Endothelial cell of umbilical vein (primary cell): ENCODE measurements at regions not wholly inside any gene's neighbourhood (a gene's known extent, or its start where the extent isn't known, plus 50 kb on each side); places are given as distances from the start of the nearest gene placed in this dataset.

Experiments used
- BruUV-seq: library from RNA; stranded (reverse); fragments of 400-500 nt; replicated peaks from 2 replicates; lab custom pipeline; 2021; lab: Mats Ljungman, UMichigan
- CTCF ChIA-PET: fragments of 300-600, 350-600 bp; sonication (Branson Sonifier 250); formaldehyde crosslinking; loops from one replicate; lab custom pipeline; 2021; ENCODE audit warnings: antibody characterized with exemption, inconsistent platforms; lab: Charles Lee
- POLR2A ChIA-PET: fragments of 300-600, 350-600 bp; sonication (Branson Sonifier 250); formaldehyde crosslinking; loops from one replicate; lab custom pipeline; 2021; ENCODE audit warnings: antibody characterized with exemption, inconsistent platforms; lab: Charles Lee
- DNase-seq: peaks from one replicate; pipeline ENCODE4 v3.0.0-alpha.2; 2011; ENCODE audit warnings: low read depth, low spot score
- FAIRE-seq: peaks from 2 replicates; lab custom pipeline; 2011; peaks lifted over from hg19 to GRCh38; lab: Jason Lieb, UNC
- H2AFZ ChIP-seq: 2 replicates; pipeline ENCODE4 v1.6.0; 2012; ENCODE audit warnings: low read depth, low read length, control low read depth, inconsistent platforms
- H3K27ac ChIP-seq: 2 replicates; pipeline ENCODE4 v1.5.1; 2011; ENCODE audit warnings: low read depth, mild to moderate bottlenecking, control low read depth, low read length, moderate library complexity; ENCODE audit not compliant: insufficient read depth
- H3K27me3 ChIP-seq, 2 experiments: 2 replicates each; pipeline versions ENCODE4 v1.6.0 to v1.6.1; 2011; ENCODE audit warnings: low read length in 2 of 2, mixed read lengths in 1 of 2; ENCODE audit not compliant: control insufficient read depth in 2 of 2, insufficient read depth in 2 of 2
- H3K36me3 ChIP-seq, 2 experiments: 2 replicates in 1 of 2; 3 replicates in 1 of 2; pipeline ENCODE4 v1.5.1; 2011; ENCODE audit warnings: low read length in 2 of 2, mild to moderate bottlenecking in 1 of 2, moderate library complexity in 1 of 2; ENCODE audit not compliant: control insufficient read depth in 2 of 2, insufficient read depth in 2 of 2; ENCODE audit errors: extremely low read depth in 1 of 2
- H3K4me1 ChIP-seq: 3 replicates; pipeline ENCODE4 v1.5.1; 2011; ENCODE audit warnings: mild to moderate bottlenecking, low read length; ENCODE audit not compliant: control insufficient read depth, insufficient read depth; ENCODE audit errors: extremely low read depth
- H3K4me2 ChIP-seq: 2 replicates; pipeline ENCODE4 v1.6.1; 2011; ENCODE audit warnings: low read length, control low read depth, mixed read lengths; ENCODE audit not compliant: insufficient read depth
- H3K4me3 ChIP-seq, 3 experiments: fragments of 200-600 bp in 1 of 3; sonication (generic), shearing (Covaris generic) in 1 of 3; replicated peaks in 1 of 3; 2 replicates each; pipeline ENCODE4 v1.5.1; 2011 to 2016; ENCODE audit warnings: control low read depth in 3 of 3, low read length in 3 of 3, mild to moderate bottlenecking in 2 of 3, inconsistent platforms in 1 of 3, low read depth in 1 of 3, moderate library complexity in 1 of 3; ENCODE audit not compliant: insufficient read depth in 1 of 3
- H3K79me2 ChIP-seq: 2 replicates; pipeline ENCODE4 v1.6.0; 2012; ENCODE audit warnings: low read length, inconsistent platforms; ENCODE audit not compliant: control insufficient read depth, insufficient read depth
- H3K9ac ChIP-seq: replicated peaks from 2 replicates; pipeline ENCODE3; 2011; ENCODE audit warnings: low read length, control low read depth; ENCODE audit not compliant: insufficient read depth; ENCODE audit errors: extremely low read depth
- H3K9me1 ChIP-seq: replicated peaks from 3 replicates; pipeline ENCODE4 v1.6.0; 2011; ENCODE audit warnings: mild to moderate bottlenecking, low read length; ENCODE audit not compliant: control insufficient read depth, insufficient read depth; ENCODE audit errors: extremely low read depth
- H3K9me3 ChIP-seq: replicated peaks from 2 replicates; pipeline ENCODE4 v1.5.1; 2012; ENCODE audit warnings: low read length, inconsistent platforms; ENCODE audit not compliant: control insufficient read depth, insufficient read depth
- H4K20me1 ChIP-seq: replicated peaks from 2 replicates; pipeline ENCODE3; 2011; ENCODE audit warnings: mild to moderate bottlenecking, low read length; ENCODE audit not compliant: control insufficient read depth, insufficient read depth; ENCODE audit errors: extremely low read depth
- EZH2 ChIP-seq: IDR thresholded peaks from 2 replicates; pipeline ENCODE4 v1.6.1; 2012; ENCODE audit warnings: borderline replicate concordance, low read depth, mild to moderate bottlenecking, moderate library complexity, low read length, inconsistent platforms; ENCODE audit not compliant: severe bottlenecking
- FOS ChIP-seq: IDR thresholded peaks from 2 replicates; pipeline ENCODE4 v1.6.1; 2011; ENCODE audit warnings: mild to moderate bottlenecking, low read length, moderate library complexity, borderline replicate concordance; ENCODE audit not compliant: insufficient read depth
- GATA2 ChIP-seq: IDR thresholded peaks from 2 replicates; pipeline ENCODE4 v1.7.0; 2011; ENCODE audit warnings: low read depth, mild to moderate bottlenecking, moderate library complexity, mixed read lengths, low read length; ENCODE audit not compliant: insufficient read length, insufficient read depth
- JUN ChIP-seq: IDR thresholded peaks from 2 replicates; pipeline ENCODE4 v1.6.1; 2011; ENCODE audit warnings: borderline replicate concordance, low read depth; ENCODE audit not compliant: insufficient read length, insufficient read depth
- MYC ChIP-seq: IDR thresholded peaks from one replicate; pipeline ENCODE4 v1.6.1; 2011; ENCODE audit warnings: mild to moderate bottlenecking, low read depth, low read length
- POLR2A ChIP-seq: IDR thresholded peaks from 2 replicates; pipeline ENCODE4 v1.6.1; 2012; ENCODE audit warnings: low read depth, mild to moderate bottlenecking, control low read depth, low read length
- POLR2AphosphoS5 ChIP-seq: IDR thresholded peaks from 2 replicates; pipeline ENCODE4 v1.6.1; 2012; ENCODE audit warnings: low read depth, mild to moderate bottlenecking, control low read depth, low read length, moderate library complexity; ENCODE audit not compliant: insufficient read depth
- dilution Hi-C: fragments of 300-500 bp; cut with MboI; formaldehyde crosslinking; loops from one replicate; pipeline ENCODE4 v1.15.0; 2019; ENCODE audit warnings: low sequenced_read_pairs; ENCODE audit not compliant: extremely low pct_ligation_motif_present
- intact Hi-C: fragments of 100-400 bp; cut with micrococcal nuclease; formaldehyde crosslinking; loops from one replicate; pipeline ENCODE4 v1.10.0; 2022
- TF ChIP-seq, protein P1 (sequence below): IDR thresholded peaks from 2 replicates; pipeline ENCODE4 v1.6.1; 2011; ENCODE audit not compliant: insufficient read depth, insufficient read length
- TF ChIP-seq, protein P2 (sequence below), 2 donors: IDR thresholded peaks; 1 replicate in 1 of 2; 2 replicates in 1 of 2; pipeline ENCODE4 v1.5.1; 2011; ENCODE audit warnings: low read length in 2 of 2, mild to moderate bottlenecking in 2 of 2, moderate library complexity in 2 of 2, control low read depth in 1 of 2, inconsistent platforms in 1 of 2, low read depth in 1 of 2; ENCODE audit not compliant: insufficient read depth in 1 of 2; ENCODE audit errors: extremely low read depth in 1 of 2

DNA sequence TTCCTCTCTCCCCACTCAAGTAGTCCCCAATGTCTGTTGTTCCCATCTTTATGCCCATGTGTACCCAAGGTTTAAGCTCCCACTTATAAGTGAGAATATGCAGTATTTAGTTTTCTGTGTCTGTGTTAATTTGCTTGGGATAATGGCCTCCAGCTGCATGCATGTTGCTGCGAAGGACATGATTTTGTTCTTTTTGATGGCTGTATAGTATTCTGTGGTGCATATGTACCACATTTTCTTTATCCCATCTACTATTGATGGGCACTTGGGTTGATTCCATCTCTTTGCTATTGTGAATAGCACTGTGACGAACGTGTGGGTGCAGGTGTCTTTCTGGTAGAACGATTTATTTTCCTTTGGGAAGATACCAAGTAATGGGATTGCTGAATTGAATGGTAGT lies 170.2 kb upstream of the AUTS2 start:
- Histone ChIP-seq H3K27ac (no peak overlapping the region), H3K36me3 (no peaks in the 10 kb centered on the region), H3K9ac (no peak overlapping the region), H2AFZ (no peak overlapping the region), H3K27me3 (no peaks in the 10 kb centered on the region), H3K4me2 (no peak overlapping the region), H3K4me1 (no peaks in the 10 kb centered on the region), H3K9me3 (peaks cover 3% of the 10 kb centered on the region), H3K79me2 (no peaks in the 10 kb centered on the region), H4K20me1 (no peaks in the 10 kb centered on the region), H3K9me1 (no peaks in the 10 kb centered on the region), H3K4me3 (no peak overlapping the region)
- TF ChIP-seq JUN: no peak
- TF ChIP-seq GATA2: no peak
- no peak for TF ChIP-seq MYC
- no peak for TF ChIP-seq EZH2
- TF ChIP-seq, protein P1, sequence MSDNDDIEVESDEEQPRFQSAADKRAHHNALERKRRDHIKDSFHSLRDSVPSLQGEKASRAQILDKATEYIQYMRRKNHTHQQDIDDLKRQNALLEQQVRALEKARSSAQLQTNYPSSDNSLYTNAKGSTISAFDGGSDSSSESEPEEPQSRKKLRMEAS: no peak
- no peak for TF ChIP-seq FOS
- TF ChIP-seq, protein P2, sequence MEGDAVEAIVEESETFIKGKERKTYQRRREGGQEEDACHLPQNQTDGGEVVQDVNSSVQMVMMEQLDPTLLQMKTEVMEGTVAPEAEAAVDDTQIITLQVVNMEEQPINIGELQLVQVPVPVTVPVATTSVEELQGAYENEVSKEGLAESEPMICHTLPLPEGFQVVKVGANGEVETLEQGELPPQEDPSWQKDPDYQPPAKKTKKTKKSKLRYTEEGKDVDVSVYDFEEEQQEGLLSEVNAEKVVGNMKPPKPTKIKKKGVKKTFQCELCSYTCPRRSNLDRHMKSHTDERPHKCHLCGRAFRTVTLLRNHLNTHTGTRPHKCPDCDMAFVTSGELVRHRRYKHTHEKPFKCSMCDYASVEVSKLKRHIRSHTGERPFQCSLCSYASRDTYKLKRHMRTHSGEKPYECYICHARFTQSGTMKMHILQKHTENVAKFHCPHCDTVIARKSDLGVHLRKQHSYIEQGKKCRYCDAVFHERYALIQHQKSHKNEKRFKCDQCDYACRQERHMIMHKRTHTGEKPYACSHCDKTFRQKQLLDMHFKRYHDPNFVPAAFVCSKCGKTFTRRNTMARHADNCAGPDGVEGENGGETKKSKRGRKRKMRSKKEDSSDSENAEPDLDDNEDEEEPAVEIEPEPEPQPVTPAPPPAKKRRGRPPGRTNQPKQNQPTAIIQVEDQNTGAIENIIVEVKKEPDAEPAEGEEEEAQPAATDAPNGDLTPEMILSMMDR (IDR thresholded peaks at IDR 0.05; ENCODE audit: extremely low read depth in 1 of 2, insufficient read depth in 1 of 2, low read depth in 1 of 2, low read length in 2 of 2): no peak
- no peak for TF ChIP-seq POLR2AphosphoS5
- TF ChIP-seq POLR2A: no peak
- dilution Hi-C loops (no loop called here), intact Hi-C loops (no loop called here)
- ChIA-PET POLR2A (no interaction called here), CTCF (no interaction called here)
- FAIRE-seq: no peak
- DNase-seq: no peak
- no TSS peak for BruUV-seq
